Hematopoietic multipotent progenitor cell (in vitro differentiated cells): ENCODE measurements at regions not wholly inside any gene's neighbourhood (a gene's known extent, or its start where the extent isn't known, plus 50 kb on each side); places are given as distances from the start of the nearest gene placed in this dataset.

Experiments
- DNase-seq, 3 donors: peaks; one replicate each; pipeline ENCODE4 v3.0.0-alpha.2; 2011 to 2015; ENCODE audit warnings: low read depth in 2 of 3, low spot score in 2 of 3

GRCh38 chr5:28217695-28218094 is 1179.3 kb upstream of the CDH9 start:
- no peak for DNase-seq

GRCh38 chr5:28216939-28217360 is 1178.6 kb upstream of the CDH9 start:
- peak in 2 of 3 donors; percentile 18 to 27 for DNase-seq

GRCh38 chr5:28215091-28215490 is 1176.7 kb upstream of the CDH9 start:
- DNase-seq, result no peak

- DNase-seq, result no peak
Measured at GRCh38 chr5:28214292-28214691, 1175.9 kb upstream of the CDH9 start.

- DNase-seq, result no peak
Measured at GRCh38 chr5:28208356-28208755, 1170.0 kb upstream of the CDH9 start.

- DNase-seq, result no peak
Measured at GRCh38 chr5:28190011-28190410, 1151.6 kb upstream of the CDH9 start.

GRCh38 chr5:28174691-28175090 is 1136.3 kb upstream of the CDH9 start:
- DNase-seq, result no peak

GRCh38 chr5:28165096-28165495 is 1126.7 kb upstream of the CDH9 start:
- DNase-seq, result no peak

GRCh38 chr5:28164568-28164967 is 1126.2 kb upstream of the CDH9 start:
- no peak for DNase-seq

GRCh38 chr5:28156981-28157380 is 1118.6 kb upstream of the CDH9 start:
- DNase-seq, result no peak

- no peak for DNase-seq
Measured at GRCh38 chr5:28143519-28143918, 1105.1 kb upstream of the CDH9 start.

- no peak for DNase-seq
Measured at GRCh38 chr5:28132151-28132550, 1093.8 kb upstream of the CDH9 start.

GRCh38 chr5:28117691-28118090 is 1079.3 kb upstream of the CDH9 start:
- no peak for DNase-seq

- DNase-seq, result no peak
Measured at GRCh38 chr5:28117273-28117672, 1078.9 kb upstream of the CDH9 start.

- DNase-seq, result no peak
Measured at GRCh38 chr5:28110781-28111180, 1072.4 kb upstream of the CDH9 start.

- DNase-seq, result no peak
Measured at GRCh38 chr5:28104080-28104479, 1065.7 kb upstream of the CDH9 start.

- no peak for DNase-seq
Measured at GRCh38 chr5:28084069-28084468, 1045.7 kb upstream of the CDH9 start.

- DNase-seq, result no peak
Measured at GRCh38 chr5:28082610-28083009, 1044.2 kb upstream of the CDH9 start.

- DNase-seq, result no peak
Measured at GRCh38 chr5:28077291-28078240, 1039.2 kb upstream of the CDH9 start.

- no peak for DNase-seq
Measured at GRCh38 chr5:28066856-28067255, 1028.5 kb upstream of the CDH9 start.

GRCh38 chr5:28065656-28066055 is 1027.3 kb upstream of the CDH9 start:
- no peak for DNase-seq

- DNase-seq, result peak in 2 of 3 donors; percentile 9 to 57
Measured at GRCh38 chr5:28046596-28046995, 1008.2 kb upstream of the CDH9 start.
